ENCODE measurements at regions not wholly inside any gene's neighbourhood (a gene's known extent, or its start where the extent isn't known, plus 50 kb on each side); places are given as distances from the start of the nearest gene placed in this dataset.

- no peak for DNase-seq (ENCODE audit: low read depth)
- no peak for TF ChIP-seq CTCF (IDR thresholded peaks at IDR 0.05; ENCODE audit: insufficient read depth, low read depth, low read length)
- POLR2A ChIA-PET = no interaction called here
- H3K4me3 ChIP-seq (ENCODE audit: low read depth, low read length) = no peak overlapping the region
- H3K36me3 ChIP-seq (ENCODE audit: control insufficient read depth, insufficient read depth, low read length) = no peaks in the 10 kb centered on the region
- CTCF ChIA-PET = interaction anchor here (0.6 to 1.5 kb wide), 2 partner anchors 12 to 234 kb away, joined by 3 to 4 read pairs; no protein-coding TSS in a partner anchor
- no peaks in the 10 kb centered on the region for H3K27me3 ChIP-seq (ENCODE audit: control insufficient read depth, insufficient read depth, low read length)
These were observed 124.5 kb upstream of the FST start for GRCh38 chr5:53355931-53356330.

- no peak overlapping the region for H3K4me3 ChIP-seq (ENCODE audit: low read depth, low read length)
- ChIA-PET POLR2A (no interaction called here), CTCF (interaction anchor here (1.7 kb wide), 1 partner anchor 17 kb away, joined by 5 read pairs; no protein-coding TSS in a partner anchor)
- DNase-seq (ENCODE audit: low read depth) = no peak
- TF ChIP-seq CTCF (IDR thresholded peaks at IDR 0.05; ENCODE audit: insufficient read depth, low read depth, low read length) = no peak
- no peaks in the 10 kb centered on the region for H3K36me3 ChIP-seq (ENCODE audit: control insufficient read depth, insufficient read depth, low read length)
- H3K27me3 ChIP-seq (ENCODE audit: control insufficient read depth, insufficient read depth, low read length) = no peaks in the 10 kb centered on the region
These were observed 123.0 kb upstream of the FST start for GRCh38 chr5:53357439-53357838.

GRCh38 chr5:53358794-53359193 is 121.6 kb upstream of the FST start:
- CTCF ChIA-PET = interaction anchor here (0.9 to 1.9 kb wide), 3 partner anchors 15 to 96 kb away, joined by 3 to 6 read pairs (median 5); no protein-coding TSS in a partner anchor
- POLR2A ChIA-PET = no interaction called here
- no peak for TF ChIP-seq CTCF (IDR thresholded peaks at IDR 0.05; ENCODE audit: insufficient read depth, low read depth, low read length)
- Histone ChIP-seq H3K36me3 (ENCODE audit: control insufficient read depth, insufficient read depth, low read length) (no peaks in the 10 kb centered on the region), H3K27me3 (ENCODE audit: control insufficient read depth, insufficient read depth, low read length) (no peaks in the 10 kb centered on the region), H3K4me3 (ENCODE audit: low read depth, low read length) (no peak overlapping the region)
- DNase-seq (ENCODE audit: low read depth) = no peak

- Histone ChIP-seq H3K4me3 (ENCODE audit: low read depth, low read length) (no peak overlapping the region), H3K27me3 (ENCODE audit: control insufficient read depth, insufficient read depth, low read length) (no peaks in the 10 kb centered on the region), H3K36me3 (ENCODE audit: control insufficient read depth, insufficient read depth, low read length) (no peaks in the 10 kb centered on the region)
- no peak for TF ChIP-seq CTCF (IDR thresholded peaks at IDR 0.05; ENCODE audit: insufficient read depth, low read depth, low read length)
- DNase-seq (ENCODE audit: low read depth) = no peak
- CTCF ChIA-PET = interaction anchor here (0.6 to 1.9 kb wide), 2 partner anchors 17 to 118 kb away, joined by 3 to 6 read pairs; no protein-coding TSS in a partner anchor
- POLR2A ChIA-PET = no interaction called here
These were observed 120.4 kb upstream of the FST start for GRCh38 chr5:53359916-53360517.

GRCh38 chr5:53360811-53361210 is 119.6 kb upstream of the FST start:
- no peak for TF ChIP-seq CTCF (IDR thresholded peaks at IDR 0.05; ENCODE audit: insufficient read depth, low read depth, low read length)
- peak; percentile 53 for DNase-seq (ENCODE audit: low read depth)
- Histone ChIP-seq H3K27me3 (ENCODE audit: control insufficient read depth, insufficient read depth, low read length) (no peaks in the 10 kb centered on the region), H3K36me3 (ENCODE audit: control insufficient read depth, insufficient read depth, low read length) (no peaks in the 10 kb centered on the region), H3K4me3 (ENCODE audit: low read depth, low read length) (no peak overlapping the region)
- ChIA-PET CTCF (interaction anchor here (0.6 kb wide), 2 partner anchors 115 to 117 kb away, joined by 3 read pairs; no protein-coding TSS in a partner anchor), POLR2A (no interaction called here)
